DND-41 (cell line): ENCODE measurements at regions not wholly inside any gene's neighbourhood (a gene's known extent, or its start where the extent isn't known, plus 50 kb on each side); places are given as distances from the start of the nearest gene placed in this dataset.

ENCODE experiments used
- EZH2 ChIP-seq: IDR thresholded peaks from 3 replicates; pipeline ENCODE4 v1.6.1; 2012; ENCODE audit warnings: borderline replicate concordance, low read depth, mild to moderate bottlenecking, moderate library complexity, low read length, inconsistent platforms; ENCODE audit not compliant: severe bottlenecking
- TF ChIP-seq, protein P1 (sequence below): IDR thresholded peaks from 2 replicates; pipeline ENCODE4 v1.5.1; 2012; ENCODE audit warnings: borderline replicate concordance, low read length, moderate library complexity, mild to moderate bottlenecking; ENCODE audit not compliant: poor library complexity, severe bottlenecking; ENCODE audit errors: extremely low read depth

DNA sequence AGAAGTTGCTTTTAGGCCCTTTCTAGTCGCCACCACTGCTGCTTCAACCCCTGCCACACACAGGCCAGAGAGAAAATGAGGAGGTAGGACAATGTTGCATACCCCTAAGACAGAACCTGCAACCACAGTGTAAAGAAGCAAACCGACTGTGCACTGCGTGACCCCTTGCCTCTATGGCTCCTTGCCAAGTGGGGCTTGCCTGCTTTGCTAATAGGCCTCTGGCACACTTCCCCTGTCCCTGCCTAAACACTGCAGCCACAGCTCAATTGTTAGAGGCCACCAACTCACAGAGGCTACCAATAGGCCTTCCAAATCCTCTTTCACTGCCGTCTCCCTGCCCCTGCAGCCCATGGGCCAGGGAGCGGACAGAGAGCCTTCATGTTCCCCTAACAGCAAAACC, 280.1 kb downstream of the CDH10 start:
- TF ChIP-seq, protein P1, sequence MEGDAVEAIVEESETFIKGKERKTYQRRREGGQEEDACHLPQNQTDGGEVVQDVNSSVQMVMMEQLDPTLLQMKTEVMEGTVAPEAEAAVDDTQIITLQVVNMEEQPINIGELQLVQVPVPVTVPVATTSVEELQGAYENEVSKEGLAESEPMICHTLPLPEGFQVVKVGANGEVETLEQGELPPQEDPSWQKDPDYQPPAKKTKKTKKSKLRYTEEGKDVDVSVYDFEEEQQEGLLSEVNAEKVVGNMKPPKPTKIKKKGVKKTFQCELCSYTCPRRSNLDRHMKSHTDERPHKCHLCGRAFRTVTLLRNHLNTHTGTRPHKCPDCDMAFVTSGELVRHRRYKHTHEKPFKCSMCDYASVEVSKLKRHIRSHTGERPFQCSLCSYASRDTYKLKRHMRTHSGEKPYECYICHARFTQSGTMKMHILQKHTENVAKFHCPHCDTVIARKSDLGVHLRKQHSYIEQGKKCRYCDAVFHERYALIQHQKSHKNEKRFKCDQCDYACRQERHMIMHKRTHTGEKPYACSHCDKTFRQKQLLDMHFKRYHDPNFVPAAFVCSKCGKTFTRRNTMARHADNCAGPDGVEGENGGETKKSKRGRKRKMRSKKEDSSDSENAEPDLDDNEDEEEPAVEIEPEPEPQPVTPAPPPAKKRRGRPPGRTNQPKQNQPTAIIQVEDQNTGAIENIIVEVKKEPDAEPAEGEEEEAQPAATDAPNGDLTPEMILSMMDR = no peak
- TF ChIP-seq EZH2 = no peak
